Stomach (tissue), 8 donors: ENCODE measurements at regions not wholly inside any gene's neighbourhood (a gene's known extent, or its start where the extent isn't known, plus 50 kb on each side); places are given as distances from the start of the nearest gene placed in this dataset.

Experiments
- DNase-seq, 2 donors: peaks; one replicate each; pipeline versions ENCODE4 v3.0.0 to v3.0.0-alpha.2; 2013 to 2019
- H3K27ac ChIP-seq, 5 donors: fragments of 200-600 bp in 4 of 5; sonication (generic) in 4 of 5; one replicate each; pipeline ENCODE4 v1.5.1; 2013 to 2019; ENCODE audit warnings: mild to moderate bottlenecking in 1 of 5, moderate library complexity in 1 of 5
- H3K27me3 ChIP-seq, 3 donors: fragments of 200-600 bp; sonication (generic); one replicate each; pipeline ENCODE4 v1.5.1; 2017 to 2019; ENCODE audit warnings: mixed run types in 1 of 3
- H3K36me3 ChIP-seq, 4 donors: fragments of 200-600 bp; sonication (generic); 1 replicate in 3 of 4; 2 replicates in 1 of 4; pipeline ENCODE4 v1.5.1; 2016 to 2019
- H3K4me1 ChIP-seq, 4 donors: fragments of 200-600 bp; sonication (generic); one replicate each; pipeline ENCODE4 v1.5.1; 2016 to 2019
- H3K4me3 ChIP-seq, 4 donors: fragments of 200-600 bp; sonication (generic) in 3 of 4; one replicate each; pipeline ENCODE4 v1.5.1; 2016 to 2019; ENCODE audit warnings: mild to moderate bottlenecking in 1 of 4
- H3K9me3 ChIP-seq, 4 donors: fragments of 200-600 bp; sonication (generic); one replicate each; pipeline ENCODE4 v1.5.1; 2016 to 2019
- CTCF ChIP-seq, 7 experiments: fragments of 450-650 bp in 4 of 7; fragments of 200-600 bp in 3 of 7; sonication (generic) in 3 of 7; IDR thresholded peaks; one replicate each; pipeline ENCODE4 v1.5.1; 2016 to 2019; ENCODE audit warnings: antibody characterized with exemption in 7 of 7, control low read depth in 2 of 7, mild to moderate bottlenecking in 1 of 7
- EP300 ChIP-seq: sonication (generic); formaldehyde crosslinking; IDR thresholded peaks from one replicate; pipeline ENCODE4 v1.6.1; 2017; ENCODE audit warnings: antibody characterized with exemption
- POLR2A ChIP-seq, 4 donors: fragments of 450-650 bp; IDR thresholded peaks; one replicate each; pipeline ENCODE4 v1.6.1; 2016; ENCODE audit warnings: antibody characterized with exemption in 4 of 4, control low read depth in 2 of 4, mild to moderate bottlenecking in 1 of 4, moderate library complexity in 1 of 4
- POLR2AphosphoS5 ChIP-seq, 3 donors: sonication (generic); formaldehyde crosslinking; IDR thresholded peaks; one replicate each; pipeline ENCODE4 v1.6.1; 2016; ENCODE audit warnings: antibody characterized with exemption in 3 of 3
- WGBS, 5 donors: extraction: QIAGEN DNeasy Blood & Tissue Kit in 3 of 5; methylation state at CpG; one replicate each; pipeline versions ENCODE4 v1.1.5 to v1.1.7; 2013 to 2018; 5-methylcytosine and 5-hydroxymethylcytosine counted together
- intact Hi-C: fragments of 100-400 bp; cut with DNase I; formaldehyde crosslinking; loops from one replicate; pipeline ENCODE4 v1.15.1; 2023; ENCODE audit warnings: low total_unique reads
- donor health status: healthy with polysubstance abuse.
- donor health status: Bipolar disorder and iron deficiency.
- donor health status: healthy.

GRCh38 chr4:138446456-138446855 lies 204.3 kb upstream of the SLC7A11 start:
- H3K4me1 ChIP-seq, result no peaks in the 10 kb centered on the region
- no peaks in the 10 kb centered on the region for H3K36me3 ChIP-seq
- no peak overlapping the region for H3K4me3 ChIP-seq
- intact Hi-C loops, result no loop called here
- TF ChIP-seq EP300, result no peak
- no peak for TF ChIP-seq POLR2A (IDR thresholded peaks at IDR 0.05)
- TF ChIP-seq CTCF (IDR thresholded peaks at IDR 0.05), result no peak
- no peak for TF ChIP-seq POLR2AphosphoS5 (IDR thresholded peaks at IDR 0.05)
- no peak overlapping the region for H3K27ac ChIP-seq
- whole genome bisulfite sequencing, 5 donors, result 85 to 95% (median 94%) methylated on average over 5 of the region's 5 CpGs
- peaks cover 0 to 5% (median 0%) of the 10 kb centered on the region in 4 donors for H3K9me3 ChIP-seq
- no peak for DNase-seq
- no peaks in the 10 kb centered on the region for H3K27me3 ChIP-seq

- 64 to 85% (median 70%) methylated on average over 3 of the region's 3 CpGs for WGBS, 5 donors
- Histone ChIP-seq H3K27me3 (no peaks in the 10 kb centered on the region), H3K27ac (no peak overlapping the region), H3K36me3 (no peaks in the 10 kb centered on the region), H3K9me3 (peaks cover 0 to 5% (median 0%) of the 10 kb centered on the region in 4 donors), H3K4me1 (no peaks in the 10 kb centered on the region), H3K4me3 (no peak overlapping the region)
- intact Hi-C loops, result no loop called here
- peak in 1 of 2 donors; percentile 38 for DNase-seq
- TF ChIP-seq POLR2AphosphoS5 (IDR thresholded peaks at IDR 0.05), result no peak
- no peak for TF ChIP-seq EP300
- TF ChIP-seq POLR2A (IDR thresholded peaks at IDR 0.05), result no peak
- TF ChIP-seq CTCF (IDR thresholded peaks at IDR 0.05), result no peak
Measured at GRCh38 chr4:138445098-138445497, 202.9 kb upstream of the SLC7A11 start.

GRCh38 chr4:138444260-138444659 lies 202.1 kb upstream of the SLC7A11 start:
- WGBS, 5 donors, result 28 to 74% (median 36%) methylated on average over 2 of the region's 2 CpGs
- Histone ChIP-seq H3K4me3 (no peak overlapping the region), H3K4me1 (no peaks in the 10 kb centered on the region), H3K27ac (no peak overlapping the region), H3K9me3 (peaks cover 0 to 5% (median 0%) of the 10 kb centered on the region in 4 donors), H3K36me3 (no peaks in the 10 kb centered on the region), H3K27me3 (no peaks in the 10 kb centered on the region)
- DNase-seq, result no peak
- TF ChIP-seq POLR2AphosphoS5 (IDR thresholded peaks at IDR 0.05) (no peak), CTCF (IDR thresholded peaks at IDR 0.05) (no peak), EP300 (no peak), POLR2A (IDR thresholded peaks at IDR 0.05) (no peak)
- intact Hi-C loops, result no loop called here

DNA sequence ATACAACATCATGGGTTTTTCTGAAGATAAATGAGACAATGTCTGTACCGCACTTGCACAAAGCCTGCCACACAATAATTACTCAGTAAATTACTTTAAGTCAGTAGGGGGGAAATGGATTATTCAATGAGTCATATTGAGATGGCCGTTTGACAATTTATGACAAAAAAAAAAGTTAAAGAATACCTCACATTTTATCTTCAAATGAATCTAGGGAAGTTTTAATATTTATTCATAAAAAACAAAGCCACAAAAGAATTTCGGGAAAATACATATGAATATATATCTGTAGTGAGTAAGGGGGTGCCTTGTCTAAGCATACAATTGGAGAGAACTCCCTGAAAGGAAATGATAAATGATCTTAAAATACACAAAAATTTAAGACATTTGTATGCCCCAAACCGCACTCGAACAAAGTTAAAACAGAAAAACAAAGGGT lies 197.0 kb upstream of the SLC7A11 start:
- DNase-seq, result no peak
- Histone ChIP-seq H3K4me1 (no peaks in the 10 kb centered on the region), H3K9me3 (peaks cover 0 to 12% (median 7%) of the 10 kb centered on the region in 4 donors), H3K4me3 (no peak overlapping the region), H3K36me3 (no peaks in the 10 kb centered on the region), H3K27ac (no peak overlapping the region), H3K27me3 (no peaks in the 10 kb centered on the region)
- TF ChIP-seq POLR2A (IDR thresholded peaks at IDR 0.05) (no peak), CTCF (IDR thresholded peaks at IDR 0.05) (no peak), EP300 (no peak), POLR2AphosphoS5 (IDR thresholded peaks at IDR 0.05) (no peak)
- WGBS, 5 donors, result 41 to 60% (median 42%) methylated on average over 5 of the region's 5 CpGs
- intact Hi-C loops, result no loop called here
